Caco-2 (cell line): ENCODE measurements at regions not wholly inside any gene's neighbourhood (a gene's known extent, or its start where the extent isn't known, plus 50 kb on each side); places are given as distances from the start of the nearest gene placed in this dataset.

Experiments used
- BruUV-seq: library from RNA; stranded (reverse); fragments of 400-500 nt; replicated peaks from 2 replicates; lab custom pipeline; 2021; lab: Mats Ljungman, UMichigan
- CTCF ChIA-PET: fragments of 300-600 bp; sonication (Branson Sonifier 250); formaldehyde crosslinking; loops from one replicate; lab custom pipeline; 2022; ENCODE audit warnings: antibody characterized with exemption; lab: Charles Lee
- POLR2A ChIA-PET: fragments of 300-600 bp; sonication (Branson Sonifier 250); formaldehyde crosslinking; loops from one replicate; lab custom pipeline; 2022; ENCODE audit warnings: antibody characterized with exemption; lab: Charles Lee
- DNase-seq, 2 experiments: peaks; one replicate each; pipeline versions ENCODE4 v3.0.0 to v3.0.0-alpha.2; 2020 to 2022
- H3K27me3 ChIP-seq: replicated peaks from 2 replicates; pipeline ENCODE4 v1.6.0; 2011; ENCODE audit warnings: low read length; ENCODE audit not compliant: control insufficient read depth, insufficient read depth
- H3K36me3 ChIP-seq: 2 replicates; pipeline ENCODE4 v1.5.1; 2011; ENCODE audit warnings: low read length; ENCODE audit not compliant: control insufficient read depth, insufficient read depth
- H3K4me1 ChIP-seq: fragments of 250-450 bp; sonication (Bioruptor Pico); 2 replicates; pipeline ENCODE4 v1.5.1; 2020; ENCODE audit warnings: mild to moderate bottlenecking
- H3K4me3 ChIP-seq: 2 replicates; pipeline ENCODE4 v1.5.1; 2011; ENCODE audit warnings: low read depth, mild to moderate bottlenecking, control low read depth, low read length
- H3K9me3 ChIP-seq: fragments of 250-450 bp; sonication (Bioruptor Pico); 2 replicates; pipeline ENCODE4 v1.5.1; 2020; ENCODE audit warnings: mild to moderate bottlenecking, moderate library complexity
- H3K27ac Mint-ChIP-seq: one replicate; pipeline ENCODE4 v1.8.0; 2022; ENCODE audit warnings: mixed read lengths; ENCODE audit not compliant: unreplicated experiment
- H3K27me3 Mint-ChIP-seq: one replicate; pipeline ENCODE4 v1.8.0; 2022; ENCODE audit warnings: mixed read lengths; ENCODE audit not compliant: insufficient read depth, unreplicated experiment
- H3K36me3 Mint-ChIP-seq: one replicate; pipeline ENCODE4 v1.8.0; 2022; ENCODE audit warnings: mild to moderate bottlenecking, mixed read lengths; ENCODE audit not compliant: insufficient read depth, unreplicated experiment
- H3K4me1 Mint-ChIP-seq: one replicate; pipeline ENCODE4 v1.8.0; 2022; ENCODE audit warnings: low read depth, mixed read lengths; ENCODE audit not compliant: unreplicated experiment
- H3K4me3 Mint-ChIP-seq: one replicate; pipeline ENCODE4 v1.8.0; 2022; ENCODE audit warnings: mild to moderate bottlenecking, moderate library complexity, mixed read lengths; ENCODE audit not compliant: unreplicated experiment
- H3K9me3 Mint-ChIP-seq: one replicate; pipeline ENCODE4 v1.8.0; 2022; ENCODE audit warnings: mixed read lengths; ENCODE audit not compliant: unreplicated experiment
- CTCF ChIP-seq, 2 experiments: fragments of 200-600 bp in 1 of 2; IDR thresholded peaks; 1 replicate in 1 of 2; 2 replicates in 1 of 2; pipeline versions ENCODE4 v1.5.1 to v1.8.0; 2011 to 2022; ENCODE audit warnings: antibody characterized with exemption in 1 of 2, control low read depth in 1 of 2, inconsistent platforms in 1 of 2, low read depth in 1 of 2, low read length in 1 of 2, mild to moderate bottlenecking in 1 of 2, moderate library complexity in 1 of 2; ENCODE audit not compliant: insufficient read depth in 1 of 2, severe bottlenecking in 1 of 2, unreplicated experiment in 1 of 2
- intact Hi-C: fragments of 100-400 bp; cut with micrococcal nuclease; formaldehyde crosslinking; loops from one replicate; pipeline ENCODE4 v1.10.0; 2022; ENCODE audit not compliant: unreplicated experiment

- no peaks in the 10 kb centered on the region for H3K9me3 ChIP-seq
- no peak for TF ChIP-seq CTCF (IDR thresholded peaks at IDR 0.05; ENCODE audit: insufficient read depth in 1 of 2, low read depth in 1 of 2, low read length in 1 of 2, severe bottlenecking in 1 of 2, unreplicated experiment in 1 of 2)
- Mint-ChIP-seq H3K4me1 (peaks cover 26% of the 10 kb centered on the region), H3K9me3 (no peaks in the 10 kb centered on the region), H3K27me3 (no peaks in the 10 kb centered on the region), H3K4me3 (no peak overlapping the region), H3K27ac (no peak overlapping the region), H3K36me3 (no peaks in the 10 kb centered on the region)
- H3K4me1 ChIP-seq = peaks cover 34% of the 10 kb centered on the region
- no peak overlapping the region for H3K4me3 ChIP-seq
- BruUV-seq = no TSS peak
- no peaks in the 10 kb centered on the region for H3K27me3 ChIP-seq
- no peak for DNase-seq
- intact Hi-C loops = no loop called here
- ChIA-PET POLR2A (no interaction called here), CTCF (no interaction called here)
- no peaks in the 10 kb centered on the region for H3K36me3 ChIP-seq
Measured at GRCh38 chr14:26377150-26377549, 220.7 kb downstream of the NOVA1 start.

- DNase-seq = no peak
- POLR2A ChIA-PET = no interaction called here
- Mint-ChIP-seq H3K27ac (no peak overlapping the region), H3K27me3 (no peaks in the 10 kb centered on the region), H3K4me1 (no peaks in the 10 kb centered on the region), H3K36me3 (no peaks in the 10 kb centered on the region), H3K9me3 (no peaks in the 10 kb centered on the region), H3K4me3 (no peak overlapping the region)
- BruUV-seq = no TSS peak
- no peak for TF ChIP-seq CTCF (IDR thresholded peaks at IDR 0.05; ENCODE audit: insufficient read depth in 1 of 2, low read depth in 1 of 2, low read length in 1 of 2, severe bottlenecking in 1 of 2, unreplicated experiment in 1 of 2)
- no peaks in the 10 kb centered on the region for H3K27me3 ChIP-seq
- H3K4me3 ChIP-seq = no peak overlapping the region
- no peaks in the 10 kb centered on the region for H3K9me3 ChIP-seq
- intact Hi-C loops = loop anchor here (1.0 kb wide), 1 partner anchor 14 kb away; no protein-coding TSS in a partner anchor
- no peaks in the 10 kb centered on the region for H3K36me3 ChIP-seq
- CTCF ChIA-PET = interaction anchor here (0.6 kb wide), 1 partner anchor 23 kb away, joined by 4 read pairs; no protein-coding TSS in a partner anchor
- peaks cover 7% of the 10 kb centered on the region; the same call in 1 of the 2 replicates for H3K4me1 ChIP-seq
Measured at GRCh38 chr14:26370115-26370514, 227.7 kb downstream of the NOVA1 start.

GRCh38 chr14:26363689-26364088 is 234.1 kb downstream of the NOVA1 start:
- Mint-ChIP-seq H3K4me1 (no peaks in the 10 kb centered on the region), H3K9me3 (no peaks in the 10 kb centered on the region), H3K4me3 (no peak overlapping the region), H3K36me3 (no peaks in the 10 kb centered on the region), H3K27ac (no peak overlapping the region), H3K27me3 (no peaks in the 10 kb centered on the region)
- no peak for DNase-seq
- no peaks in the 10 kb centered on the region for H3K4me1 ChIP-seq
- no peak overlapping the region for H3K4me3 ChIP-seq
- H3K9me3 ChIP-seq = no peaks in the 10 kb centered on the region
- POLR2A ChIA-PET = no interaction called here
- intact Hi-C loops = no loop called here
- no peaks in the 10 kb centered on the region for H3K36me3 ChIP-seq
- no TSS peak for BruUV-seq
- CTCF ChIA-PET = no interaction called here
- H3K27me3 ChIP-seq = no peaks in the 10 kb centered on the region
- no peak for TF ChIP-seq CTCF (IDR thresholded peaks at IDR 0.05; ENCODE audit: insufficient read depth in 1 of 2, low read depth in 1 of 2, low read length in 1 of 2, severe bottlenecking in 1 of 2, unreplicated experiment in 1 of 2)
